Uterus (tissue), 2 donors: ENCODE measurements at regions not wholly inside any gene's neighbourhood (a gene's known extent, or its start where the extent isn't known, plus 50 kb on each side); places are given as distances from the start of the nearest gene placed in this dataset.

Experiments used
- CTCF ChIP-seq, 4 experiments: fragments of 200-600 bp in 2 of 4; fragments of 450-650 bp in 2 of 4; sonication (generic) in 2 of 4; IDR thresholded peaks; one replicate each; pipeline ENCODE4 v1.5.1; 2016 to 2019; ENCODE audit warnings: antibody characterized with exemption in 4 of 4, mild to moderate bottlenecking in 2 of 4, moderate library complexity in 1 of 4
- POLR2A ChIP-seq, 2 donors: fragments of 450-650 bp; IDR thresholded peaks; one replicate each; pipeline ENCODE4 v1.6.1; 2016; ENCODE audit warnings: antibody characterized with exemption in 2 of 2, mild to moderate bottlenecking in 1 of 2, moderate library complexity in 1 of 2

GRCh38 chr11:11129118-11129517 lies 223.9 kb downstream of the CSNK2A3 start:
- TF ChIP-seq CTCF (IDR thresholded peaks at IDR 0.05) (no peak), POLR2A (IDR thresholded peaks at IDR 0.05) (no peak)
